Ishikawa (cell line): ENCODE measurements at regions not wholly inside any gene's neighbourhood (a gene's known extent, or its start where the extent isn't known, plus 50 kb on each side); places are given as distances from the start of the nearest gene placed in this dataset.

Source experiments
- CEBPB ChIP-seq: IDR thresholded peaks from 2 replicates; pipeline ENCODE4 v1.6.1; 2012
- CREB1 ChIP-seq: IDR thresholded peaks from 2 replicates; pipeline ENCODE4 v1.6.1; 2012; ENCODE audit warnings: low read depth
- EGR1 ChIP-seq: IDR thresholded peaks from 2 replicates; pipeline ENCODE4 v1.6.1; 2012
- EP300 ChIP-seq: IDR thresholded peaks from 2 replicates; pipeline ENCODE4 v1.6.1; 2012; ENCODE audit warnings: borderline replicate concordance
- FOXM1 ChIP-seq: IDR thresholded peaks from 2 replicates; pipeline ENCODE4 v1.6.1; 2012; ENCODE audit warnings: low read depth, borderline replicate concordance
- NFIC ChIP-seq: IDR thresholded peaks from 2 replicates; pipeline ENCODE4 v1.6.1; 2012
- RAD21 ChIP-seq: IDR thresholded peaks from 2 replicates; pipeline ENCODE4 v1.6.1; 2012; ENCODE audit warnings: low read depth
- TAF1 ChIP-seq: IDR thresholded peaks from 2 replicates; pipeline ENCODE4 v1.6.1; 2012; ENCODE audit warnings: low read depth, mild to moderate bottlenecking
- TCF12 ChIP-seq: IDR thresholded peaks from 2 replicates; pipeline ENCODE4 v1.6.1; 2012; ENCODE audit warnings: low read depth
- TEAD4 ChIP-seq: IDR thresholded peaks from 2 replicates; pipeline ENCODE4 v1.6.1; 2012
- YY1 ChIP-seq: IDR thresholded peaks from 2 replicates; pipeline ENCODE4 v1.6.1; 2012; ENCODE audit warnings: low read depth
- ZBTB7A ChIP-seq: IDR thresholded peaks from 2 replicates; pipeline ENCODE4 v1.6.1; 2012; ENCODE audit warnings: low read depth
- TF ChIP-seq, protein P1 (sequence below): IDR thresholded peaks from 2 replicates; pipeline ENCODE4 v1.6.1; 2012; ENCODE audit warnings: low read depth, mild to moderate bottlenecking
- TF ChIP-seq, protein P2 (sequence below): IDR thresholded peaks from 2 replicates; pipeline ENCODE4 v1.6.1; 2012
- TF ChIP-seq, protein P3 (sequence below): IDR thresholded peaks from 2 replicates; pipeline ENCODE4 v1.6.1; 2012

DNA sequence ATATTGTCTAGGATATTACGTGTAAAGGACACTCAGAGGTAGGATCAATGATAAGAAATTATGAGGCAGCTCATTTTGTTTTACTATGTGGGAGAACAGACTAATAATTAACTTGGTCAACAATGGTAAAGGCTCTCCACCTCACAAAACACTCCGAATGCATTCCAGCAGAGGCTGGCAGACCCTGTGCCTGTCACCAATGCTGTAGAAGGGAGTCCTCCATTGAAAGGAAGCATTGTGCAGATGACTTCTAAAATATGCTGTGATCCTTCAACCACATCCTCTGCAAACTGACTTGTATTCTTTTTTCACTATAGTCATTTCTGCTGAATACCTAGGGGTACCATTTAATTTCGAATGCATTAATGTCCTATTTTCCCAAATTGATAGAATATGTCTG is 119.6 kb upstream of the EEA1 start:
- no peak for TF ChIP-seq TAF1
- TF ChIP-seq EGR1: no peak
- TF ChIP-seq, protein P1, sequence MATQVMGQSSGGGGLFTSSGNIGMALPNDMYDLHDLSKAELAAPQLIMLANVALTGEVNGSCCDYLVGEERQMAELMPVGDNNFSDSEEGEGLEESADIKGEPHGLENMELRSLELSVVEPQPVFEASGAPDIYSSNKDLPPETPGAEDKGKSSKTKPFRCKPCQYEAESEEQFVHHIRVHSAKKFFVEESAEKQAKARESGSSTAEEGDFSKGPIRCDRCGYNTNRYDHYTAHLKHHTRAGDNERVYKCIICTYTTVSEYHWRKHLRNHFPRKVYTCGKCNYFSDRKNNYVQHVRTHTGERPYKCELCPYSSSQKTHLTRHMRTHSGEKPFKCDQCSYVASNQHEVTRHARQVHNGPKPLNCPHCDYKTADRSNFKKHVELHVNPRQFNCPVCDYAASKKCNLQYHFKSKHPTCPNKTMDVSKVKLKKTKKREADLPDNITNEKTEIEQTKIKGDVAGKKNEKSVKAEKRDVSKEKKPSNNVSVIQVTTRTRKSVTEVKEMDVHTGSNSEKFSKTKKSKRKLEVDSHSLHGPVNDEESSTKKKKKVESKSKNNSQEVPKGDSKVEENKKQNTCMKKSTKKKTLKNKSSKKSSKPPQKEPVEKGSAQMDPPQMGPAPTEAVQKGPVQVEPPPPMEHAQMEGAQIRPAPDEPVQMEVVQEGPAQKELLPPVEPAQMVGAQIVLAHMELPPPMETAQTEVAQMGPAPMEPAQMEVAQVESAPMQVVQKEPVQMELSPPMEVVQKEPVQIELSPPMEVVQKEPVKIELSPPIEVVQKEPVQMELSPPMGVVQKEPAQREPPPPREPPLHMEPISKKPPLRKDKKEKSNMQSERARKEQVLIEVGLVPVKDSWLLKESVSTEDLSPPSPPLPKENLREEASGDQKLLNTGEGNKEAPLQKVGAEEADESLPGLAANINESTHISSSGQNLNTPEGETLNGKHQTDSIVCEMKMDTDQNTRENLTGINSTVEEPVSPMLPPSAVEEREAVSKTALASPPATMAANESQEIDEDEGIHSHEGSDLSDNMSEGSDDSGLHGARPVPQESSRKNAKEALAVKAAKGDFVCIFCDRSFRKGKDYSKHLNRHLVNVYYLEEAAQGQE: no peak
- TF ChIP-seq, protein P2, sequence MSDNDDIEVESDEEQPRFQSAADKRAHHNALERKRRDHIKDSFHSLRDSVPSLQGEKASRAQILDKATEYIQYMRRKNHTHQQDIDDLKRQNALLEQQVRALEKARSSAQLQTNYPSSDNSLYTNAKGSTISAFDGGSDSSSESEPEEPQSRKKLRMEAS: no peak
- no peak for TF ChIP-seq CEBPB
- no peak for TF ChIP-seq YY1
- TF ChIP-seq CREB1: no peak
- TF ChIP-seq ZBTB7A: no peak

DNA sequence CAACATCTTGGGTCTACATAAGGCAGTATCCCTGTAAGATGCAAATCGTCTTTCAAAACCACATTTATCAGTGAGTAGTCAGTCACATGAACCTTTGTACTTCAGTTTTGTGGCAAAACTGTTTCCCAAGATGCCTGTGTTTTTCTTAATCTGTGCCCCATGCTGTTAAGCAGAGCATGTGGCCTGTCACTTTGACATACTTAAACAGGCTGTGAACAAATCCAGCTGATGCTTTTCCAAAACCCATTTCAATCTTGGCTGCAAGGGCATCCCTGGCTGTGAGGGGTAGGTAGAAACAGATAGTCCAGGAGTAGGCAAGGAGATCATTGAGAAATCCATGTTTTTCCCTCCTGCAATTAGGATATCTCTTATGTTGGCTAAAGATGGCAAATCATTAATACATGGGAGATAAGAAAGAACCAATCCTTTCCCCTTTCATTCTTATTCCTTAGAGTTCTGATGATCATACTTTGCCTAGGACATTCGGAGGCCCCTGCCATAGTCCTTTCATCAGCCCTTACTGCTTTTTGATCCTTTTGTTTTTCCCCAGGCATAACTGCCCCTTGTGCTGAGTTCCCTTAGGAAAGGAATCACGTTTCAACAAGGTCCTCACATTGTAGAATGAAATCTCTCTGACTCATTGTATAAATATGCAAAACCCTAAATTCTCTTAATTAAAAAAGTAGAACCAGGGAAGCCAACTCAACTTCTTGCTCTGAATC is 121.1 kb upstream of the EEA1 start:
- TF ChIP-seq TCF12 (no peak), ZBTB7A (no peak), NFIC (no peak), CREB1 (no peak), FOXM1 (no peak), YY1 (no peak), CEBPB (no peak), RAD21 (no peak), TEAD4 (no peak), TAF1 (no peak), EGR1 (no peak), EP300 (no peak)
- TF ChIP-seq, protein P3, sequence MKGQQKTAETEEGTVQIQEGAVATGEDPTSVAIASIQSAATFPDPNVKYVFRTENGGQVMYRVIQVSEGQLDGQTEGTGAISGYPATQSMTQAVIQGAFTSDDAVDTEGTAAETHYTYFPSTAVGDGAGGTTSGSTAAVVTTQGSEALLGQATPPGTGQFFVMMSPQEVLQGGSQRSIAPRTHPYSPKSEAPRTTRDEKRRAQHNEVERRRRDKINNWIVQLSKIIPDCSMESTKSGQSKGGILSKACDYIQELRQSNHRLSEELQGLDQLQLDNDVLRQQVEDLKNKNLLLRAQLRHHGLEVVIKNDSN: no peak
- TF ChIP-seq, protein P1: no peak
- TF ChIP-seq, protein P2: no peak

DNA sequence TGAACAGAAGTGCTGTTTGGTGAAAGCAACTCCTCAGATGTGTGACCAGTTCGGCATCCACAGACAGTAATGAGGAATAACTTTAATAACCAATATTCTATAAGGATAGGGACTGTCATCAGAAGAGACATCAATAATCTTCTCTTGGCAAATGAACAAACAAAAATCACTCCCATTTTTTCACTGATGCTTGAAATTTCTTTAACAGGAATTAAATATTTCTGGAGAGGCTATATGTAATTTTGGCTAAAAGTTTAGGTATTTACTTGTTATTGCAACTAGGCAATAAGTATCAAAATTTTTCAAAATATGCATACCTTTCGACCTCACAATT is 121.6 kb upstream of the EEA1 start:
- TF ChIP-seq EP300 (no peak), TAF1 (no peak), RAD21 (no peak), CEBPB (no peak), CREB1 (no peak), TEAD4 (no peak), ZBTB7A (no peak), NFIC (no peak), YY1 (no peak), FOXM1 (no peak), EGR1 (no peak), TCF12 (no peak)
- TF ChIP-seq, protein P3: no peak
- TF ChIP-seq, protein P1: no peak
- TF ChIP-seq, protein P2: no peak

DNA sequence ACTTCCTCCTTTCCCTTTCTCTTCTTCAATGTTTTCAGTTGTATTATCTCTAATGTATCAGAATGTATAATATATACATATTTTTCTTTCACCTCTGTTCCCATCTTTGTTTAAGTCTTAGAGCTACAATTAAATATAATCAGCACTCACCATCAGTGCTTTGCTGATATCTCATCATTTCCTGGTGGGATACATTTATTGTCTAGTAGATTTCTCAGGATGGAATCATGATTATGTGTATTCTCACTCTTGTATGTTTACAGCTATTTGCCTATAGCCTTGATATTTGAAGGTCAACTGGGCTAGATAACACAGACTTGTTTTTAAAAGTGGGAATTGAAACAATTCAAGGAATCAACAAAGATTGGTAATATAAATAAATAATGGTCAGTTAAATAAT is 124.9 kb upstream of the EEA1 start:
- TF ChIP-seq NFIC (no peak), CEBPB (no peak), TEAD4 (no peak), ZBTB7A (no peak), FOXM1 (no peak), EP300 (no peak), EGR1 (no peak), RAD21 (no peak), CREB1 (no peak), TAF1 (no peak), YY1 (no peak), TCF12 (no peak)
- TF ChIP-seq, protein P3: no peak
- TF ChIP-seq, protein P1: no peak
- TF ChIP-seq, protein P2: no peak
